Uterus (tissue), 2 donors: ENCODE measurements at regions not wholly inside any gene's neighbourhood (a gene's known extent, or its start where the extent isn't known, plus 50 kb on each side); places are given as distances from the start of the nearest gene placed in this dataset.

Experiments used
- CTCF ChIP-seq, 4 experiments: fragments of 200-600 bp in 2 of 4; fragments of 450-650 bp in 2 of 4; sonication (generic) in 2 of 4; IDR thresholded peaks; one replicate each; pipeline ENCODE4 v1.5.1; 2016 to 2019; ENCODE audit warnings: antibody characterized with exemption in 4 of 4, mild to moderate bottlenecking in 2 of 4, moderate library complexity in 1 of 4
- POLR2A ChIP-seq, 2 donors: fragments of 450-650 bp; IDR thresholded peaks; one replicate each; pipeline ENCODE4 v1.6.1; 2016; ENCODE audit warnings: antibody characterized with exemption in 2 of 2, mild to moderate bottlenecking in 1 of 2, moderate library complexity in 1 of 2

- TF ChIP-seq POLR2A (IDR thresholded peaks at IDR 0.05) = no peak
- TF ChIP-seq CTCF (IDR thresholded peaks at IDR 0.05) = peak in 3 of 4 experiments; percentile 13 to 38 (median 31)
Measured at GRCh38 chr13:79775830-79776229, 294.9 kb downstream of the NDFIP2 start.
